GM12865 (cell line): ENCODE measurements at regions not wholly inside any gene's neighbourhood (a gene's known extent, or its start where the extent isn't known, plus 50 kb on each side); places are given as distances from the start of the nearest gene placed in this dataset.

Experiments used
- DNase-seq: peaks from one replicate; pipeline ENCODE4 v3.0.0; 2010; ENCODE audit warnings: low read depth
- H3K4me3 ChIP-seq: 2 replicates; pipeline ENCODE4 v1.5.1; 2011; ENCODE audit warnings: mild to moderate bottlenecking, low read depth, low read length, control low read depth
- TF ChIP-seq, protein P1 (sequence below): IDR thresholded peaks from 2 replicates; pipeline ENCODE4 v1.5.1; 2011; ENCODE audit warnings: low read length, control low read depth, low read depth, inconsistent platforms; ENCODE audit not compliant: insufficient read depth; ENCODE audit errors: missing control alignments

- no peak overlapping the region for H3K4me3 ChIP-seq
- TF ChIP-seq, protein P1, sequence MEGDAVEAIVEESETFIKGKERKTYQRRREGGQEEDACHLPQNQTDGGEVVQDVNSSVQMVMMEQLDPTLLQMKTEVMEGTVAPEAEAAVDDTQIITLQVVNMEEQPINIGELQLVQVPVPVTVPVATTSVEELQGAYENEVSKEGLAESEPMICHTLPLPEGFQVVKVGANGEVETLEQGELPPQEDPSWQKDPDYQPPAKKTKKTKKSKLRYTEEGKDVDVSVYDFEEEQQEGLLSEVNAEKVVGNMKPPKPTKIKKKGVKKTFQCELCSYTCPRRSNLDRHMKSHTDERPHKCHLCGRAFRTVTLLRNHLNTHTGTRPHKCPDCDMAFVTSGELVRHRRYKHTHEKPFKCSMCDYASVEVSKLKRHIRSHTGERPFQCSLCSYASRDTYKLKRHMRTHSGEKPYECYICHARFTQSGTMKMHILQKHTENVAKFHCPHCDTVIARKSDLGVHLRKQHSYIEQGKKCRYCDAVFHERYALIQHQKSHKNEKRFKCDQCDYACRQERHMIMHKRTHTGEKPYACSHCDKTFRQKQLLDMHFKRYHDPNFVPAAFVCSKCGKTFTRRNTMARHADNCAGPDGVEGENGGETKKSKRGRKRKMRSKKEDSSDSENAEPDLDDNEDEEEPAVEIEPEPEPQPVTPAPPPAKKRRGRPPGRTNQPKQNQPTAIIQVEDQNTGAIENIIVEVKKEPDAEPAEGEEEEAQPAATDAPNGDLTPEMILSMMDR = no peak
- DNase-seq = no peak
Measured at GRCh38 chr17:31663576-31663975, 195.5 kb downstream of the COPRS start.

- DNase-seq = peak; percentile 47
- TF ChIP-seq, protein P1 = no peak
- H3K4me3 ChIP-seq = no peak overlapping the region
Measured at GRCh38 chr17:31660684-31661083, 198.4 kb downstream of the COPRS start.

- no peak for DNase-seq
- TF ChIP-seq, protein P1 = no peak
- no peak overlapping the region for H3K4me3 ChIP-seq
Measured at GRCh38 chr17:31657876-31658275, 201.2 kb downstream of the COPRS start.

DNA sequence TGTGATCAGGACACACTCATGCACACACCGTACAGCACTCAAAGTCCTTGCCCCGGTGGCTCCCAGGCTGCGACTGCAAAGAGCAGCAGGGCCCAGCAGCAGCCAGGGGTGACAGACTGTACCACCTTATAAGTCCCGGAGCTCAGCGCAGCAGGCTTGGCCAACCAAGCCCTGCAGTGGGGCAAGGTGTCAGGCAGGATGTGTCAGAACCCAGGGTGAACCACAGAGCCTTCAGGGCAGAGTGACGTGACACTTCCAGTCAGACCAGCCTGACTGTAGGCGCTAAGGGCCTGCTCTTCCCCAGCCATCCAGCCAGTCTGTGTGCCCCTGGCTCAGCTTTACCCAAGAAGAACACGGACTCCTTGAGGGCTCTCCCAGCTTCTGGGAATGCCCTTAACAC, 204.1 kb downstream of the COPRS start:
- H3K4me3 ChIP-seq = no peak overlapping the region
- TF ChIP-seq, protein P1 = no peak
- DNase-seq = peak; percentile 46

- TF ChIP-seq, protein P1 = no peak
- DNase-seq = no peak
- H3K4me3 ChIP-seq = no peak overlapping the region
Measured at GRCh38 chr17:31653691-31654090, 205.4 kb downstream of the COPRS start.

DNA sequence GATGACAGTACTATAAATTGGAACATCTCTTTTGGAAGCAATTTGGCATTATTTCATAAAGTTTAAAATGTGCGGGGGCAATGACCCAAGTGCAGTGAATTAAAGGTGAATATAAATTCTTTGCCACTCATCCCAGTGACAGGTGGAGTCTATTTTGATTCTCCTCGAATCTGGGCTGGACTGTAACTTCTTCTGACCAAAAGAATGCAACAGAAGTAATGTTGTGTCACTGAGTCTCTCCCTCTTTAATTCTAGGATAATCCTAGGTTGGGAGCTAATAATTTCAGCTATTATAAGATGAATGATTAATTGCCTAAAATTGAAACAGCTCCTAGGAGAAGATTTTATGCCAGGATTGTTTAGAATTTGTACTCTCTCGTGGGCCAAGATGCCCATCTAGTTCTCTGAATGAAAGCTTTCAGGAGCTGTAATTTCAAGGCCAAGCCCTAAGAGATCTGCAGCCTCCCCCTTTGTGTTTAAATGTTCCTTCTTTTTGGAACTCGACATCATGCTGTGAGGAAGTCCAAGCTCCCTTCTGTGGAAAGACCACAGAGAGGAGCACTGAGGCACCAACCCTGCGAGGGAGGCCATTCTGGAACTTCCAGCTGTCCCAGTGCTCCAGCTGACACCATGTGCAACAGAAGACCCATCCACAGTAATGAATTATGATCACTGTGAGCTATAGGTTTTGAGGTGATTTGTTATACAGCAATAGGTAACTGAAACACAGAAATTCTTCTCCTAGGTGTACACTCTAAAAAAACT, 208.1 kb downstream of the COPRS start:
- no peak for DNase-seq
- no peak overlapping the region for H3K4me3 ChIP-seq
- TF ChIP-seq, protein P1 = no peak

DNA sequence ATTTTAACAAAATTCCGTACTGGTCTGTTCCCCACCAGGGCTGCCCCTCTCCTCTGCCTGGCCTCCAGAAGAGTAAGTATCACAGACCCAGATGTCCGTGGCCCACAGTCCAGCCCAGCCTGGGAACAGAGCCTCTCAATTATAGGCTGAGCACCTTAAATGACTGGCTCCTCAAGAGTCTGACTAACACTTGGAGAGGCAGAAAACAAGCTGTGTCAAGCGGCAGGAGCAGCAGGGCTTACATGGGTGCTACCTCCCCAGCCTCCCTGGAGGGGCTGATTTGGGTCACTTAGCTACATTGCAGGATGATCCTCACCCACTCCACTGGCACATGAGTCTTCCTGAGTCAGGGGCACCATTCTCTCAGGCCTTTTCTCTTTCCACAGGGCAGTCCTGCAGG, 209.7 kb downstream of the COPRS start:
- TF ChIP-seq, protein P1 = no peak
- DNase-seq = no peak
- H3K4me3 ChIP-seq = no peak overlapping the region
